ENCODE measurements at regions not wholly inside any gene's neighbourhood (a gene's known extent, or its start where the extent isn't known, plus 50 kb on each side); places are given as distances from the start of the nearest gene placed in this dataset.

DNA sequence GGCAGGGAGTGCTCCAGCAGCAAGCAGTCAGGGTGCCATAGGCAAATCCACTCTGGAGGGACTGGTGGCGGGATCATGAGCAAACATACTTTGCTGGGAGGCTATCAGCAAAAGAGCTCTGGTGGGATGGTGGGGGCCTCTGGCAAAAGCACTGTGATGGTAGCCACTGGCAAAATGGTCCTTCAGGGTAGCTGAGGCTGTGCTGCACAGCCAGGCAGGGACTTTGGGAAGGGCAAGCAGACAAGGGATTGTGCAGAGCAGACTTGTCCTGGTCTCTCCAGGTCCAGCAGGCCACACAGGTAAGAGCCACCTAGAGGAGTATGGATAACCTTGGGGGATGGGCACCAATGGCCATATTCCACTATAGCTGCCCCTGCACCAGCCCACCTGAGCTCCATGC lies 129.4 kb upstream of the OTOS start:
- Histone ChIP-seq H3K9me3 (ENCODE audit: low read depth, low read length, poor library complexity, severe bottlenecking) (peaks cover 24% of the 10 kb centered on the region), H3K27ac (ENCODE audit: low read depth, low read length, poor library complexity, severe bottlenecking) (no peak overlapping the region), H3K4me1 (ENCODE audit: insufficient read depth, low read length, poor library complexity, severe bottlenecking) (no peaks in the 10 kb centered on the region), H3K36me3 (ENCODE audit: insufficient read depth, low read length, poor library complexity, severe bottlenecking) (no peaks in the 10 kb centered on the region), H3K4me3 (ENCODE audit: low read depth, low read length, poor library complexity, severe bottlenecking) (no peak overlapping the region), H3K27me3 (replicated peaks; ENCODE audit: insufficient read depth, low read depth, low read length, poor library complexity) (peaks cover 6% of the 10 kb centered on the region)
- DNase-seq (ENCODE audit: low spot score): no peak
- ChIA-PET POLR2A (ENCODE audit: low non-redundant PET) (no interaction called here), CTCF (no interaction called here)
- intact Hi-C loops (cut with micrococcal nuclease; ENCODE audit: unreplicated experiment): no loop called here
- TF ChIP-seq EZH2 (IDR thresholded peaks at IDR 0.05; ENCODE audit: borderline replicate concordance, low read depth, low read length, poor library complexity, severe bottlenecking): no peak
- TF ChIP-seq, protein P1, sequence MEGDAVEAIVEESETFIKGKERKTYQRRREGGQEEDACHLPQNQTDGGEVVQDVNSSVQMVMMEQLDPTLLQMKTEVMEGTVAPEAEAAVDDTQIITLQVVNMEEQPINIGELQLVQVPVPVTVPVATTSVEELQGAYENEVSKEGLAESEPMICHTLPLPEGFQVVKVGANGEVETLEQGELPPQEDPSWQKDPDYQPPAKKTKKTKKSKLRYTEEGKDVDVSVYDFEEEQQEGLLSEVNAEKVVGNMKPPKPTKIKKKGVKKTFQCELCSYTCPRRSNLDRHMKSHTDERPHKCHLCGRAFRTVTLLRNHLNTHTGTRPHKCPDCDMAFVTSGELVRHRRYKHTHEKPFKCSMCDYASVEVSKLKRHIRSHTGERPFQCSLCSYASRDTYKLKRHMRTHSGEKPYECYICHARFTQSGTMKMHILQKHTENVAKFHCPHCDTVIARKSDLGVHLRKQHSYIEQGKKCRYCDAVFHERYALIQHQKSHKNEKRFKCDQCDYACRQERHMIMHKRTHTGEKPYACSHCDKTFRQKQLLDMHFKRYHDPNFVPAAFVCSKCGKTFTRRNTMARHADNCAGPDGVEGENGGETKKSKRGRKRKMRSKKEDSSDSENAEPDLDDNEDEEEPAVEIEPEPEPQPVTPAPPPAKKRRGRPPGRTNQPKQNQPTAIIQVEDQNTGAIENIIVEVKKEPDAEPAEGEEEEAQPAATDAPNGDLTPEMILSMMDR (conservative IDR thresholded peaks at IDR 0.05; ENCODE audit: low read depth, low read length): no peak
- no TSS peak for BruUV-seq (replicated peaks)

DNA sequence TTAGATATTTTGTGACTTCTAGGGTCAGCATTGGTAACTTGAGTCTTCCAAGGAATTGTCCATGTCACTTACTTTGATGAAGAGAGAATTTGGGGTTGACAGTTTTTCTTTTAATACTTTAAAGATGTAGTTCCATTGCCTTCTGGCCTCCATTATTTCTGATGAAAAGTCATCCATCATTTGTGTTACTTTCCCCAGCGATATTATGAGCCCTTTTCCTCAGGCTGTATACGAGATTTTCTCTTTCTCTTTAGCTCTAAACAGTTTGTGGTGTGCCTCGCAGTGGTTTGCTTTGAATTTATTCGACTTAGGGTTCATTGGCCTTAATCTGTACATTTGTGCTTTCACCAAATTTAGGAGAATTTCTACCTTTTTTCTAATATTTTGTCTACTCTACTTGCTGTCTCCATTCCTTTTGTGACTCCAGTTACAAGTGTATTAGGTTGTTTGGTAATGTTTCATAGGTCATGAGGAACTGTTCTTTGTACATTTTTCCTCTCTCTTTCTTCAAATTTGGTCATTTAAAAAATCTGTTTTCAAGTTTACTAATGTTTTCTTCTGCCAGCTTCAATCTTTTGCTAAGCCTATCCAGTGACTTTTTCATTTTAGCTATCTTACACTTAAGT lies 131.4 kb upstream of the OTOS start:
- H3K36me3 ChIP-seq (ENCODE audit: insufficient read depth, low read length, poor library complexity, severe bottlenecking): no peaks in the 10 kb centered on the region
- no peak overlapping the region for H3K27ac ChIP-seq (ENCODE audit: low read depth, low read length, poor library complexity, severe bottlenecking)
- H3K9me3 ChIP-seq (ENCODE audit: low read depth, low read length, poor library complexity, severe bottlenecking): peaks cover 24% of the 10 kb centered on the region
- intact Hi-C loops (cut with micrococcal nuclease; ENCODE audit: unreplicated experiment): no loop called here
- POLR2A ChIA-PET (ENCODE audit: low non-redundant PET): no interaction called here
- H3K4me3 ChIP-seq (ENCODE audit: low read depth, low read length, poor library complexity, severe bottlenecking): no peak overlapping the region
- CTCF ChIA-PET: no interaction called here
- DNase-seq (ENCODE audit: low spot score): no peak
- no peaks in the 10 kb centered on the region for H3K4me1 ChIP-seq (ENCODE audit: insufficient read depth, low read length, poor library complexity, severe bottlenecking)
- peaks cover 6% of the 10 kb centered on the region for H3K27me3 ChIP-seq (replicated peaks; ENCODE audit: insufficient read depth, low read depth, low read length, poor library complexity)
- TF ChIP-seq, protein P1 (conservative IDR thresholded peaks at IDR 0.05; ENCODE audit: low read depth, low read length): no peak
- TF ChIP-seq EZH2 (IDR thresholded peaks at IDR 0.05; ENCODE audit: borderline replicate concordance, low read depth, low read length, poor library complexity, severe bottlenecking): no peak
- no TSS peak for BruUV-seq (replicated peaks)

DNA sequence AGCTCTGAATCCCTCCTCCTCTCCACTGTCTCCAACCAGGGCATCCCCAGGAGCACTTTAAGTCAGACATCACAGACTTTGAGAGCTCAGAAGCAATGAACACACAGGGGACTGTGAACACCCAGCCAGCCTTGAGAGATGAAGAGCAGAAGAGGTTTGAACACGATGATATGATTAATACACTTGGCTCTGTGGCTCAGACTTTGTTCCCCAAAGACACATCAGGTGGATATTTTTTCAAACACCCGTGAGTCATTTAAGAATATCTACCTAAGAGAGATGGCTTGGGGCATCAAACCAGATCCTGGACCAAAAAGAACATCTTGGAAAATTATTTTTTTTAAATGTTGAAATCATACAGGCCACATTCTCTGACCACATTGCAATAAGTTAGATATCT lies 134.9 kb upstream of the OTOS start:
- H3K27me3 ChIP-seq (replicated peaks; ENCODE audit: insufficient read depth, low read depth, low read length, poor library complexity): peaks cover 8% of the 10 kb centered on the region
- TF ChIP-seq, protein P1 (conservative IDR thresholded peaks at IDR 0.05; ENCODE audit: low read depth, low read length): no peak
- no peak for TF ChIP-seq EZH2 (IDR thresholded peaks at IDR 0.05; ENCODE audit: borderline replicate concordance, low read depth, low read length, poor library complexity, severe bottlenecking)
- H3K4me3 ChIP-seq (ENCODE audit: low read depth, low read length, poor library complexity, severe bottlenecking): no peak overlapping the region
- intact Hi-C loops (cut with micrococcal nuclease; ENCODE audit: unreplicated experiment): no loop called here
- ChIA-PET POLR2A (ENCODE audit: low non-redundant PET) (no interaction called here), CTCF (no interaction called here)
- H3K36me3 ChIP-seq (ENCODE audit: insufficient read depth, low read length, poor library complexity, severe bottlenecking): no peaks in the 10 kb centered on the region
- DNase-seq (ENCODE audit: low spot score): no peak
- no TSS peak for BruUV-seq (replicated peaks)
- peaks cover 24% of the 10 kb centered on the region for H3K9me3 ChIP-seq (ENCODE audit: low read depth, low read length, poor library complexity, severe bottlenecking)
- no peaks in the 10 kb centered on the region for H3K4me1 ChIP-seq (ENCODE audit: insufficient read depth, low read length, poor library complexity, severe bottlenecking)
- no peak overlapping the region for H3K27ac ChIP-seq (ENCODE audit: low read depth, low read length, poor library complexity, severe bottlenecking)

Measured in A673 (cell line).